B cell (primary cell): ENCODE measurements at regions not wholly inside any gene's neighbourhood (a gene's known extent, or its start where the extent isn't known, plus 50 kb on each side); places are given as distances from the start of the nearest gene placed in this dataset.

Experiments used
- ATAC-seq: fragments of 200-7000 bp; cut with Tn5 transposase; one replicate; pipeline ENCODE4 v1.10.0; 2021; ENCODE audit warnings: low read depth, mild to moderate bottlenecking, moderate number of reproducible peaks, moderate library complexity
- CTCF ChIA-PET: fragments of 350-600 bp; sonication (Branson Sonifier 250); formaldehyde crosslinking; loops from one replicate; lab custom pipeline; 2021; ENCODE audit warnings: antibody characterized with exemption, inconsistent platforms; lab: Charles Lee
- POLR2A ChIA-PET: fragments of 350-600 bp; sonication (Branson Sonifier 250); formaldehyde crosslinking; loops from one replicate; lab custom pipeline; 2021; ENCODE audit warnings: antibody characterized with exemption; lab: Charles Lee
- DNase-seq: peaks from one replicate; pipeline ENCODE4 v3.0.0; 2013
- H2AFZ ChIP-seq: 2 replicates; pipeline ENCODE4 v1.6.1; 2012; ENCODE audit warnings: mild to moderate bottlenecking, low read depth, low read length; ENCODE audit not compliant: insufficient read depth, poor library complexity, severe bottlenecking
- H3K27ac ChIP-seq, 2 donors: 1 replicate in 1 of 2; 2 replicates in 1 of 2; pipeline ENCODE4 v1.5.1; 2012 to 2013; ENCODE audit warnings: low read length in 2 of 2, mild to moderate bottlenecking in 2 of 2, moderate library complexity in 1 of 2
- H3K27me3 ChIP-seq, 4 experiments: fragments of 200-600 bp in 1 of 4; sonication (generic) in 1 of 4; replicated peaks in 1 of 4; 1 replicate in 2 of 4; 2 replicates in 2 of 4; pipeline versions ENCODE4 v1.6.1 to v1.7.0; 2013 to 2016; ENCODE audit warnings: low read length in 3 of 4, mild to moderate bottlenecking in 2 of 4, mixed read lengths in 1 of 4, moderate library complexity in 1 of 4; ENCODE audit not compliant: insufficient read depth in 4 of 4, control insufficient read depth in 3 of 4; ENCODE audit errors: control extremely low read depth in 1 of 4
- H3K36me3 ChIP-seq, 2 experiments: replicated peaks in 1 of 2; 1 replicate in 1 of 2; 2 replicates in 1 of 2; pipeline versions ENCODE4 v1.6.1 to v1.7.1; 2013; ENCODE audit warnings: low read length in 1 of 2; ENCODE audit not compliant: insufficient read depth in 2 of 2, control insufficient read depth in 1 of 2; ENCODE audit errors: control extremely low read depth in 1 of 2, extremely low read depth in 1 of 2
- H3K4me1 ChIP-seq, 2 donors: fragments of 200-600 bp in 1 of 2; sonication (generic) in 1 of 2; 1 replicate in 1 of 2; 2 replicates in 1 of 2; pipeline versions ENCODE4 v1.5.1 to v1.6.1; 2013 to 2017; ENCODE audit warnings: low read length in 2 of 2; ENCODE audit not compliant: control insufficient read depth in 2 of 2, insufficient read depth in 2 of 2
- H3K4me2 ChIP-seq: replicated peaks from 2 replicates; pipeline ENCODE3; 2012; ENCODE audit warnings: mild to moderate bottlenecking, low read depth, low read length; ENCODE audit not compliant: poor library complexity, severe bottlenecking
- H3K4me3 ChIP-seq, 5 experiments: fragments of 200-600 bp in 1 of 5; sonication (generic) in 1 of 5; 1 replicate in 3 of 5; 2 replicates in 2 of 5; pipeline versions ENCODE4 v1.5.1 to v1.7.0; 2011 to 2016; ENCODE audit warnings: low read length in 4 of 5, mild to moderate bottlenecking in 4 of 5, low read depth in 2 of 5, control low read depth in 1 of 5, moderate library complexity in 1 of 5; ENCODE audit not compliant: insufficient read depth in 1 of 5; ENCODE audit errors: control extremely low read depth in 1 of 5, extremely low read depth in 1 of 5
- H3K79me2 ChIP-seq: fragments of 200-600 bp; sonication (generic); one replicate; pipeline ENCODE4 v1.6.0; 2016; ENCODE audit warnings: low read length; ENCODE audit not compliant: control insufficient read depth, insufficient read depth
- H3K9ac ChIP-seq: fragments of 200-600 bp; sonication (generic); 2 replicates; pipeline ENCODE4 v1.6.1; 2017; ENCODE audit warnings: mild to moderate bottlenecking, low read length, moderate library complexity
- H3K9me3 ChIP-seq, 3 donors: one replicate each; pipeline versions ENCODE4 v1.6.1 to v1.7.1; 2013; ENCODE audit warnings: low read length in 2 of 3; ENCODE audit not compliant: control insufficient read depth in 2 of 3, insufficient read depth in 1 of 3; ENCODE audit errors: control extremely low read depth in 1 of 3
- H4K20me1 ChIP-seq: 2 replicates; pipeline ENCODE4 v1.6.0; 2012; ENCODE audit warnings: mild to moderate bottlenecking, low read length; ENCODE audit not compliant: insufficient read depth, control insufficient read depth, poor library complexity, severe bottlenecking
- H3K27ac Mint-ChIP-seq: one replicate; pipeline ENCODE4 v1.8.0; 2021; ENCODE audit warnings: mixed read lengths
- H3K27me3 Mint-ChIP-seq: one replicate; pipeline ENCODE4 v1.8.0; 2021; ENCODE audit warnings: mixed read lengths
- H3K4me1 Mint-ChIP-seq: one replicate; pipeline ENCODE4 v1.8.0; 2021; ENCODE audit warnings: mixed read lengths
- H3K4me3 Mint-ChIP-seq: one replicate; pipeline ENCODE4 v1.8.0; 2021; ENCODE audit warnings: mixed read lengths
- H3K9me3 Mint-ChIP-seq: one replicate; pipeline ENCODE4 v1.8.0; 2022; ENCODE audit warnings: mixed read lengths; ENCODE audit not compliant: insufficient read depth
- CTCF ChIP-seq: fragments of 200-600 bp; IDR thresholded peaks from one replicate; pipeline ENCODE4 v1.8.0; 2022; ENCODE audit warnings: antibody characterized with exemption, mild to moderate bottlenecking
- EZH2 ChIP-seq: IDR thresholded peaks from 2 replicates; pipeline ENCODE4 v1.6.1; 2012; ENCODE audit warnings: borderline replicate concordance, low read depth, mild to moderate bottlenecking, moderate library complexity, low read length; ENCODE audit not compliant: insufficient read depth, poor library complexity, severe bottlenecking
- WGBS: methylation state at CpG from one replicate; pipeline ENCODE4 v1.1.5; 2013; ENCODE audit warnings: missing lambda C conversion rate; ENCODE audit not compliant: insufficient coverage; 5-methylcytosine and 5-hydroxymethylcytosine counted together
- intact Hi-C: fragments of 100-400 bp; cut with micrococcal nuclease; formaldehyde crosslinking; loops from one replicate; pipeline ENCODE4 v1.10.0; 2022

GRCh38 chr10:123519861-123520260 lies 146.3 kb upstream of the GPR26 start:
- Mint-ChIP-seq H3K27me3 (peaks cover 8% of the 10 kb centered on the region), H3K27ac (no peak overlapping the region)

GRCh38 chr10:123521076-123521475 lies 145.1 kb upstream of the GPR26 start:
- Histone ChIP-seq H3K4me1 (peaks cover 0 to 6% of the 10 kb centered on the region in 2 donors), H3K4me3 (no peak overlapping the region), H2AFZ (no peak overlapping the region), H3K9ac (no peak overlapping the region), H3K79me2 (no peaks in the 10 kb centered on the region), H4K20me1 (no peaks in the 10 kb centered on the region), H3K27me3 (no peaks in the 10 kb centered on the region), H3K9me3 (no peaks in the 10 kb centered on the region), H3K36me3 (no peaks in the 10 kb centered on the region), H3K27ac (no peak overlapping the region), H3K4me2 (no peak overlapping the region)
- H3K9me3 Mint-ChIP-seq: no peaks in the 10 kb centered on the region
- intact Hi-C loops: no loop called here
- ATAC-seq (no peak), DNase-seq (no peak)
- no CpG with 5 or more reads among the region's 3 CpGs for WGBS
- CTCF ChIA-PET: no interaction called here
- no peak overlapping the region for H3K4me3 Mint-ChIP-seq
- peaks cover under 1% of the 10 kb centered on the region for H3K27me3 Mint-ChIP-seq
- H3K4me1 Mint-ChIP-seq: peaks cover 4% of the 10 kb centered on the region
- POLR2A ChIA-PET: no interaction called here
- H3K27ac Mint-ChIP-seq: no peak overlapping the region
- TF ChIP-seq CTCF (no peak), EZH2 (no peak)

More at GRCh38 chr10:123519861-123520260, 146.3 kb upstream of the GPR26 start:
- no peak overlapping the region for H3K9ac ChIP-seq
- intact Hi-C loops: no loop called here
- 74% methylated on average over 3 of the region's 6 CpGs for WGBS
- H3K27ac ChIP-seq: no peak overlapping the region
- H2AFZ ChIP-seq: no peak overlapping the region
- peaks cover 0 to 6% of the 10 kb centered on the region in 2 donors for H3K4me1 ChIP-seq
- TF ChIP-seq CTCF: no peak
- TF ChIP-seq EZH2: no peak
- POLR2A ChIA-PET: no interaction called here
- H3K4me2 ChIP-seq: no peak overlapping the region
- no peaks in the 10 kb centered on the region for H3K79me2 ChIP-seq
- H4K20me1 ChIP-seq: no peaks in the 10 kb centered on the region
- H3K4me3 ChIP-seq: no peak overlapping the region
- H3K4me1 Mint-ChIP-seq: peaks cover 4% of the 10 kb centered on the region
- no peaks in the 10 kb centered on the region for H3K27me3 ChIP-seq
- H3K36me3 ChIP-seq: no peaks in the 10 kb centered on the region
- no peak for ATAC-seq
- no peak overlapping the region for H3K4me3 Mint-ChIP-seq
- H3K9me3 ChIP-seq: no peaks in the 10 kb centered on the region
- no peak for DNase-seq
- CTCF ChIA-PET: no interaction called here
- H3K9me3 Mint-ChIP-seq: no peaks in the 10 kb centered on the region
